Iris pigment epithelial cell (primary cell): ENCODE measurements at regions not wholly inside any gene's neighbourhood (a gene's known extent, or its start where the extent isn't known, plus 50 kb on each side); places are given as distances from the start of the nearest gene placed in this dataset.

Experiments used
- DNase-seq: peaks from one replicate; pipeline ENCODE4 v3.0.0-alpha.2; 2011; ENCODE audit warnings: low read depth

GRCh38 chr4:20447103-20447502 is 195.4 kb downstream of the SLIT2 start:
- no peak for DNase-seq

GRCh38 chr4:20451986-20452385 is 200.3 kb downstream of the SLIT2 start:
- no peak for DNase-seq

- DNase-seq, result no peak
Observed at GRCh38 chr4:20454515-20454914, 202.8 kb downstream of the SLIT2 start.

GRCh38 chr4:20456407-20456806 is 204.7 kb downstream of the SLIT2 start:
- DNase-seq, result peak; percentile 28

GRCh38 chr4:20462426-20463175 is 210.9 kb downstream of the SLIT2 start:
- DNase-seq, result peak; percentile 74

- DNase-seq, result no peak
Observed at GRCh38 chr4:20463176-20463430, 211.4 kb downstream of the SLIT2 start.

- peak; percentile 92 for DNase-seq
Observed at GRCh38 chr4:20464381-20464780, 212.7 kb downstream of the SLIT2 start.

GRCh38 chr4:20474119-20474518 is 222.4 kb downstream of the SLIT2 start:
- DNase-seq, result peak; percentile 37

GRCh38 chr4:20478412-20478811 is 221.8 kb upstream of the PACRGL start:
- DNase-seq, result no peak

GRCh38 chr4:20480165-20480947 is 219.9 kb upstream of the PACRGL start:
- no peak for DNase-seq

- no peak for DNase-seq
Observed at GRCh38 chr4:20483416-20483815, 216.8 kb upstream of the PACRGL start.

GRCh38 chr4:20486433-20486832 is 213.8 kb upstream of the PACRGL start:
- DNase-seq, result no peak

GRCh38 chr4:20487446-20487845 is 212.8 kb upstream of the PACRGL start:
- no peak for DNase-seq

- DNase-seq, result peak; percentile 10
Observed at GRCh38 chr4:20487852-20488251, 212.4 kb upstream of the PACRGL start.

GRCh38 chr4:20490734-20491133 is 209.5 kb upstream of the PACRGL start:
- no peak for DNase-seq

- peak; percentile 85 for DNase-seq
Observed at GRCh38 chr4:20493761-20494353, 206.4 kb upstream of the PACRGL start.

- peak; percentile 21 for DNase-seq
Observed at GRCh38 chr4:20496068-20496467, 204.2 kb upstream of the PACRGL start.

GRCh38 chr4:20504146-20504545 is 196.1 kb upstream of the PACRGL start:
- DNase-seq, result no peak

GRCh38 chr4:20505927-20506326 is 194.3 kb upstream of the PACRGL start:
- no peak for DNase-seq

GRCh38 chr4:20506827-20507226 is 193.4 kb upstream of the PACRGL start:
- DNase-seq, result peak; percentile 95

- no peak for DNase-seq
Observed at GRCh38 chr4:20509315-20509714, 190.9 kb upstream of the PACRGL start.

GRCh38 chr4:20512033-20512792 is 188.0 kb upstream of the PACRGL start:
- DNase-seq, result no peak

- DNase-seq, result no peak
Observed at GRCh38 chr4:20512985-20513384, 187.3 kb upstream of the PACRGL start.
